ENCODE measurements at regions not wholly inside any gene's neighbourhood (a gene's known extent, or its start where the extent isn't known, plus 50 kb on each side); places are given as distances from the start of the nearest gene placed in this dataset.

- Histone ChIP-seq H3K4me2 (ENCODE audit: low read length) (no peak overlapping the region), H3K79me2 (ENCODE audit: insufficient read depth, low read length) (no peaks in the 10 kb centered on the region), H3K9me2 (ENCODE audit: insufficient read depth) (no peaks in the 10 kb centered on the region), H3K4me1 (ENCODE audit: control insufficient read depth in 1 of 2, insufficient read depth in 2 of 2, low read length in 2 of 2) (peaks cover 0 to 2% of the 10 kb centered on the region in 2 experiments; a peak in 2 of 4 replicates), H3K9ac (ENCODE audit: low read length) (no peak overlapping the region), H2AFZ (ENCODE audit: low read depth, low read length, poor library complexity, severe bottlenecking) (no peak overlapping the region), H3K9me3 (ENCODE audit: control insufficient read depth in 1 of 2, insufficient read depth in 1 of 2, low read depth in 1 of 2, low read length in 2 of 2) (no peaks in the 10 kb centered on the region), H3K27ac (ENCODE audit: low read depth, low read length) (no peak overlapping the region), H3K4me3 (replicated peaks in 1 of 2; ENCODE audit: low read depth in 1 of 2, low read length in 2 of 2) (no peak overlapping the region), H4K20me1 (ENCODE audit: insufficient read depth) (no peaks in the 10 kb centered on the region), H3K27me3 (ENCODE audit: insufficient read depth, low read length) (peaks cover 31% of the 10 kb centered on the region), H3K36me3 (ENCODE audit: control insufficient read depth in 1 of 2, insufficient read depth in 2 of 2, low read length in 2 of 2) (no peaks in the 10 kb centered on the region)
- CTCF ChIA-PET: no interaction called here
- ATAC-seq (no peak), DNase-seq (ENCODE audit: low read depth, low spot score) (no peak)
- RAD21 ChIA-PET (ENCODE audit: low non-redundant PET in 1 of 2, low total read pairs in 2 of 2, uncharacterized antibody in 2 of 2, unreplicated experiment in 2 of 2): no interaction called here
- no TSS peak for BruUV-seq (replicated peaks)
- POLR2A ChIA-PET: no interaction called here
- intact Hi-C loops (cut with micrococcal nuclease): loop anchor here (10.0 kb wide), 1 partner anchor 1904 kb away; no protein-coding TSS in a partner anchor
- no peak for TF ChIP-seq ZFX (IDR thresholded peaks at IDR 0.05)
- no peak for TF ChIP-seq EGR1 (IDR thresholded peaks at IDR 0.05; ENCODE audit: low read depth)
- no peak for TF ChIP-seq EZH2 (IDR thresholded peaks at IDR 0.05)
- TF ChIP-seq FOSL1 (IDR thresholded peaks at IDR 0.05; ENCODE audit: low read depth): no peak
- no peak for TF ChIP-seq CBX3 (IDR thresholded peaks at IDR 0.05; ENCODE audit: low read depth)
- TF ChIP-seq EZH2phosphoT487 (IDR thresholded peaks at IDR 0.05; ENCODE audit: borderline replicate concordance): no peak
- no peak for TF ChIP-seq REST (IDR thresholded peaks at IDR 0.05; ENCODE audit: low read depth)
- TF ChIP-seq, protein P1, sequence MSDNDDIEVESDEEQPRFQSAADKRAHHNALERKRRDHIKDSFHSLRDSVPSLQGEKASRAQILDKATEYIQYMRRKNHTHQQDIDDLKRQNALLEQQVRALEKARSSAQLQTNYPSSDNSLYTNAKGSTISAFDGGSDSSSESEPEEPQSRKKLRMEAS (IDR thresholded peaks at IDR 0.05): no peak
These were observed 132.0 kb downstream of the RBFOX3 start for GRCh38 chr17:79478841-79479240.
